ENCODE measurements at regions not wholly inside any gene's neighbourhood (a gene's known extent, or its start where the extent isn't known, plus 50 kb on each side); places are given as distances from the start of the nearest gene placed in this dataset.

- Histone ChIP-seq H2AFZ (ENCODE audit: low read length) (no peak overlapping the region), H3K36me3 (ENCODE audit: insufficient read depth, low read length) (no peaks in the 10 kb centered on the region), H3K4me2 (ENCODE audit: low read depth, low read length, poor library complexity, severe bottlenecking) (no peak overlapping the region), H3K79me2 (ENCODE audit: low read length) (no peaks in the 10 kb centered on the region), H3K4me3 (ENCODE audit: low read length) (no peak overlapping the region), H3K4me1 (ENCODE audit: low read length) (no peaks in the 10 kb centered on the region), H3K9ac (ENCODE audit: low read length) (no peak overlapping the region), H3K9me3 (ENCODE audit: low read length) (0 out of 2 replicates have a peak, but pooled peaks cover 10% of the 10 kb centered on the region), H3K27ac (ENCODE audit: low read length) (no peak overlapping the region), H3K9me2 (replicated peaks; ENCODE audit: insufficient read depth, low read length) (0 out of 2 replicates have a peak, but pooled peaks cover 4% of the 10 kb centered on the region), H3K27me3 (ENCODE audit: low read length) (no peaks in the 10 kb centered on the region), H4K20me1 (ENCODE audit: insufficient read depth, low read depth, low read length) (no peaks in the 10 kb centered on the region)
- DNase-seq, result no peak
Observed at GRCh38 chr7:114158854-114159253, 240.0 kb upstream of the PPP1R3A start.

GRCh38 chr7:114158275-114158674 lies 239.5 kb upstream of the PPP1R3A start:
- no peaks in the 10 kb centered on the region for H3K4me1 ChIP-seq (ENCODE audit: low read length)
- H3K79me2 ChIP-seq (ENCODE audit: low read length), result no peaks in the 10 kb centered on the region
- H3K9ac ChIP-seq (ENCODE audit: low read length), result no peak overlapping the region
- H3K36me3 ChIP-seq (ENCODE audit: insufficient read depth, low read length), result no peaks in the 10 kb centered on the region
- H3K27ac ChIP-seq (ENCODE audit: low read length), result no peak overlapping the region
- H3K27me3 ChIP-seq (ENCODE audit: low read length), result no peaks in the 10 kb centered on the region
- H3K4me3 ChIP-seq (ENCODE audit: low read length), result no peak overlapping the region
- H2AFZ ChIP-seq (ENCODE audit: low read length), result no peak overlapping the region
- H3K9me2 ChIP-seq (replicated peaks; ENCODE audit: insufficient read depth, low read length), result no peaks in the 10 kb centered on the region
- no peak overlapping the region for H3K4me2 ChIP-seq (ENCODE audit: low read depth, low read length, poor library complexity, severe bottlenecking)
- DNase-seq, result no peak
- no peaks in the 10 kb centered on the region for H4K20me1 ChIP-seq (ENCODE audit: insufficient read depth, low read depth, low read length)
- peaks cover 14% of the 10 kb centered on the region; the same call in 1 of the 2 replicates for H3K9me3 ChIP-seq (ENCODE audit: low read length)

GRCh38 chr7:114156178-114156577 lies 237.4 kb upstream of the PPP1R3A start:
- Histone ChIP-seq H3K9ac (ENCODE audit: low read length) (no peak overlapping the region), H3K27me3 (ENCODE audit: low read length) (no peaks in the 10 kb centered on the region), H2AFZ (ENCODE audit: low read length) (no peak overlapping the region), H4K20me1 (ENCODE audit: insufficient read depth, low read depth, low read length) (no peaks in the 10 kb centered on the region), H3K4me3 (ENCODE audit: low read length) (no peak overlapping the region), H3K27ac (ENCODE audit: low read length) (no peak overlapping the region), H3K36me3 (ENCODE audit: insufficient read depth, low read length) (no peaks in the 10 kb centered on the region), H3K4me2 (ENCODE audit: low read depth, low read length, poor library complexity, severe bottlenecking) (no peak overlapping the region), H3K4me1 (ENCODE audit: low read length) (no peaks in the 10 kb centered on the region), H3K9me3 (ENCODE audit: low read length) (peaks cover 22% of the 10 kb centered on the region), H3K79me2 (ENCODE audit: low read length) (no peaks in the 10 kb centered on the region), H3K9me2 (replicated peaks; ENCODE audit: insufficient read depth, low read length) (no peaks in the 10 kb centered on the region)
- no peak for DNase-seq

GRCh38 chr7:114155116-114156110 lies 236.6 kb upstream of the PPP1R3A start:
- Histone ChIP-seq H3K79me2 (ENCODE audit: low read length) (no peaks in the 10 kb centered on the region), H3K4me1 (ENCODE audit: low read length) (no peaks in the 10 kb centered on the region), H4K20me1 (ENCODE audit: insufficient read depth, low read depth, low read length) (no peaks in the 10 kb centered on the region), H3K36me3 (ENCODE audit: insufficient read depth, low read length) (no peaks in the 10 kb centered on the region), H3K27me3 (ENCODE audit: low read length) (no peaks in the 10 kb centered on the region), H3K9me3 (ENCODE audit: low read length) (peaks cover 25% of the 10 kb centered on the region), H3K4me2 (ENCODE audit: low read depth, low read length, poor library complexity, severe bottlenecking) (no peak overlapping the region), H3K4me3 (ENCODE audit: low read length) (no peak overlapping the region), H3K9ac (ENCODE audit: low read length) (no peak overlapping the region), H2AFZ (ENCODE audit: low read length) (no peak overlapping the region), H3K9me2 (replicated peaks; ENCODE audit: insufficient read depth, low read length) (no peaks in the 10 kb centered on the region), H3K27ac (ENCODE audit: low read length) (no peak overlapping the region)
- no peak for DNase-seq

GRCh38 chr7:114153700-114154099 lies 234.9 kb upstream of the PPP1R3A start:
- H3K4me2 ChIP-seq (ENCODE audit: low read depth, low read length, poor library complexity, severe bottlenecking), result no peak overlapping the region
- H3K27ac ChIP-seq (ENCODE audit: low read length), result no peak overlapping the region
- no peaks in the 10 kb centered on the region for H3K27me3 ChIP-seq (ENCODE audit: low read length)
- H2AFZ ChIP-seq (ENCODE audit: low read length), result no peak overlapping the region
- peaks cover 24% of the 10 kb centered on the region for H3K9me3 ChIP-seq (ENCODE audit: low read length)
- no peaks in the 10 kb centered on the region for H3K4me1 ChIP-seq (ENCODE audit: low read length)
- DNase-seq, result no peak
- H3K36me3 ChIP-seq (ENCODE audit: insufficient read depth, low read length), result no peaks in the 10 kb centered on the region
- no peaks in the 10 kb centered on the region for H3K79me2 ChIP-seq (ENCODE audit: low read length)
- no peaks in the 10 kb centered on the region for H4K20me1 ChIP-seq (ENCODE audit: insufficient read depth, low read depth, low read length)
- H3K4me3 ChIP-seq (ENCODE audit: low read length), result no peak overlapping the region
- no peaks in the 10 kb centered on the region for H3K9me2 ChIP-seq (replicated peaks; ENCODE audit: insufficient read depth, low read length)
- no peak overlapping the region for H3K9ac ChIP-seq (ENCODE audit: low read length)

- Histone ChIP-seq H3K4me2 (ENCODE audit: low read depth, low read length, poor library complexity, severe bottlenecking) (no peak overlapping the region), H2AFZ (ENCODE audit: low read length) (no peak overlapping the region), H3K27ac (ENCODE audit: low read length) (no peak overlapping the region), H3K27me3 (ENCODE audit: low read length) (no peaks in the 10 kb centered on the region), H3K9me2 (replicated peaks; ENCODE audit: insufficient read depth, low read length) (no peaks in the 10 kb centered on the region), H3K36me3 (ENCODE audit: insufficient read depth, low read length) (no peaks in the 10 kb centered on the region), H3K4me3 (ENCODE audit: low read length) (no peak overlapping the region), H3K9ac (ENCODE audit: low read length) (no peak overlapping the region), H4K20me1 (ENCODE audit: insufficient read depth, low read depth, low read length) (no peaks in the 10 kb centered on the region), H3K79me2 (ENCODE audit: low read length) (no peaks in the 10 kb centered on the region), H3K4me1 (ENCODE audit: low read length) (no peaks in the 10 kb centered on the region), H3K9me3 (ENCODE audit: low read length) (peaks cover 22% of the 10 kb centered on the region)
- DNase-seq, result no peak
Observed at GRCh38 chr7:114152314-114152938, 233.6 kb upstream of the PPP1R3A start.

GRCh38 chr7:114151777-114152176 lies 233.0 kb upstream of the PPP1R3A start:
- H3K4me1 ChIP-seq (ENCODE audit: low read length), result no peaks in the 10 kb centered on the region
- DNase-seq, result no peak
- H3K79me2 ChIP-seq (ENCODE audit: low read length), result no peaks in the 10 kb centered on the region
- H2AFZ ChIP-seq (ENCODE audit: low read length), result no peak overlapping the region
- no peak overlapping the region for H3K4me3 ChIP-seq (ENCODE audit: low read length)
- peaks cover 22% of the 10 kb centered on the region for H3K9me3 ChIP-seq (ENCODE audit: low read length)
- H3K9me2 ChIP-seq (replicated peaks; ENCODE audit: insufficient read depth, low read length), result no peaks in the 10 kb centered on the region
- H3K27ac ChIP-seq (ENCODE audit: low read length), result no peak overlapping the region
- no peak overlapping the region for H3K4me2 ChIP-seq (ENCODE audit: low read depth, low read length, poor library complexity, severe bottlenecking)
- no peaks in the 10 kb centered on the region for H3K36me3 ChIP-seq (ENCODE audit: insufficient read depth, low read length)
- no peaks in the 10 kb centered on the region for H3K27me3 ChIP-seq (ENCODE audit: low read length)
- no peak overlapping the region for H3K9ac ChIP-seq (ENCODE audit: low read length)
- no peaks in the 10 kb centered on the region for H4K20me1 ChIP-seq (ENCODE audit: insufficient read depth, low read depth, low read length)

GRCh38 chr7:114150689-114151088 lies 231.9 kb upstream of the PPP1R3A start:
- Histone ChIP-seq H3K9me2 (replicated peaks; ENCODE audit: insufficient read depth, low read length) (no peaks in the 10 kb centered on the region), H3K79me2 (ENCODE audit: low read length) (no peaks in the 10 kb centered on the region), H3K9me3 (ENCODE audit: low read length) (peaks cover 23% of the 10 kb centered on the region), H3K4me3 (ENCODE audit: low read length) (no peak overlapping the region), H3K27me3 (ENCODE audit: low read length) (no peaks in the 10 kb centered on the region), H3K27ac (ENCODE audit: low read length) (no peak overlapping the region), H2AFZ (ENCODE audit: low read length) (no peak overlapping the region), H3K36me3 (ENCODE audit: insufficient read depth, low read length) (no peaks in the 10 kb centered on the region), H3K9ac (ENCODE audit: low read length) (no peak overlapping the region), H3K4me2 (ENCODE audit: low read depth, low read length, poor library complexity, severe bottlenecking) (no peak overlapping the region), H4K20me1 (ENCODE audit: insufficient read depth, low read depth, low read length) (no peaks in the 10 kb centered on the region), H3K4me1 (ENCODE audit: low read length) (no peaks in the 10 kb centered on the region)
- no peak for DNase-seq
